ENCODE measurements at regions not wholly inside any gene's neighbourhood (a gene's known extent, or its start where the extent isn't known, plus 50 kb on each side); places are given as distances from the start of the nearest gene placed in this dataset.

- DNase-seq (ENCODE audit: low read depth): no peak
- no peak for TF ChIP-seq CTCF (conservative IDR thresholded peaks at IDR 0.05; ENCODE audit: low read depth, low read length)
- no peak overlapping the region for H3K4me3 ChIP-seq (ENCODE audit: low read depth, low read length)
These were observed 79.4 kb downstream of the RRAGC start for GRCh38 chr1:38780133-38780532.

- no peak for TF ChIP-seq CTCF (conservative IDR thresholded peaks at IDR 0.05; ENCODE audit: low read depth, low read length)
- no peak for DNase-seq (ENCODE audit: low read depth)
These were observed 80.1 kb downstream of the RRAGC start for GRCh38 chr1:38779491-38779890.

GRCh38 chr1:38778521-38778920 is 81.1 kb downstream of the RRAGC start:
- no peak overlapping the region for H3K4me3 ChIP-seq (ENCODE audit: low read depth, low read length)
- no peak for DNase-seq (ENCODE audit: low read depth)
- TF ChIP-seq CTCF (conservative IDR thresholded peaks at IDR 0.05; ENCODE audit: low read depth, low read length): no peak

More at GRCh38 chr1:38779491-38779890, 80.1 kb downstream of the RRAGC start:
- no peak overlapping the region for H3K4me3 ChIP-seq (ENCODE audit: low read depth, low read length)

- no peak for DNase-seq (ENCODE audit: low read depth)
- H3K4me3 ChIP-seq (ENCODE audit: low read depth, low read length): no peak overlapping the region
- no peak for TF ChIP-seq CTCF (conservative IDR thresholded peaks at IDR 0.05; ENCODE audit: low read depth, low read length)
These were observed 81.5 kb downstream of the RRAGC start for GRCh38 chr1:38778051-38778450.

GRCh38 chr1:38777464-38777957 is 82.1 kb downstream of the RRAGC start:
- DNase-seq (ENCODE audit: low read depth): no peak
- TF ChIP-seq CTCF (conservative IDR thresholded peaks at IDR 0.05; ENCODE audit: low read depth, low read length): no peak
- H3K4me3 ChIP-seq (ENCODE audit: low read depth, low read length): no peak overlapping the region

- no peak for TF ChIP-seq CTCF (conservative IDR thresholded peaks at IDR 0.05; ENCODE audit: low read depth, low read length)
- DNase-seq (ENCODE audit: low read depth): no peak
These were observed 83.0 kb downstream of the RRAGC start for GRCh38 chr1:38776466-38777065.

GRCh38 chr1:38775175-38775845 is 84.3 kb downstream of the RRAGC start:
- no peak for DNase-seq (ENCODE audit: low read depth)
- H3K4me3 ChIP-seq (ENCODE audit: low read depth, low read length): no peak overlapping the region
- no peak for TF ChIP-seq CTCF (conservative IDR thresholded peaks at IDR 0.05; ENCODE audit: low read depth, low read length)

More at GRCh38 chr1:38776466-38777065, 83.0 kb downstream of the RRAGC start:
- H3K4me3 ChIP-seq (ENCODE audit: low read depth, low read length): no peak overlapping the region
